ENCODE measurements at regions not wholly inside any gene's neighbourhood (a gene's known extent, or its start where the extent isn't known, plus 50 kb on each side); places are given as distances from the start of the nearest gene placed in this dataset.

- TF ChIP-seq CTCF (IDR thresholded peaks at IDR 0.05; ENCODE audit: low read depth, low read length, missing control alignments): no peak
- DNase-seq (ENCODE audit: low read depth): no peak
- no peak overlapping the region for H3K4me3 ChIP-seq (ENCODE audit: low read depth, low read length)
Measured at GRCh38 chr9:118577121-118577520, 792.1 kb downstream of the BRINP1 start.

- TF ChIP-seq CTCF (IDR thresholded peaks at IDR 0.05; ENCODE audit: low read depth, low read length, missing control alignments): no peak
- DNase-seq (ENCODE audit: low read depth): no peak
- no peak overlapping the region for H3K4me3 ChIP-seq (ENCODE audit: low read depth, low read length)
Measured at GRCh38 chr9:118578467-118578866, 790.8 kb downstream of the BRINP1 start.

GRCh38 chr9:118583414-118583813 lies 785.8 kb downstream of the BRINP1 start:
- H3K4me3 ChIP-seq (ENCODE audit: low read depth, low read length): no peak overlapping the region
- no peak for DNase-seq (ENCODE audit: low read depth)
- no peak for TF ChIP-seq CTCF (IDR thresholded peaks at IDR 0.05; ENCODE audit: low read depth, low read length, missing control alignments)

- no peak for DNase-seq (ENCODE audit: low read depth)
- no peak overlapping the region for H3K4me3 ChIP-seq (ENCODE audit: low read depth, low read length)
- no peak for TF ChIP-seq CTCF (IDR thresholded peaks at IDR 0.05; ENCODE audit: low read depth, low read length, missing control alignments)
Measured at GRCh38 chr9:118586978-118587377, 782.3 kb downstream of the BRINP1 start.

- no peak for TF ChIP-seq CTCF (IDR thresholded peaks at IDR 0.05; ENCODE audit: low read depth, low read length, missing control alignments)
- H3K4me3 ChIP-seq (ENCODE audit: low read depth, low read length): no peak overlapping the region
- DNase-seq (ENCODE audit: low read depth): no peak
Measured at GRCh38 chr9:118594428-118594827, 774.8 kb downstream of the BRINP1 start.

- peak; percentile 14 for TF ChIP-seq CTCF (IDR thresholded peaks at IDR 0.05; ENCODE audit: low read depth, low read length, missing control alignments)
- no peak for DNase-seq (ENCODE audit: low read depth)
- H3K4me3 ChIP-seq (ENCODE audit: low read depth, low read length): no peak overlapping the region
Measured at GRCh38 chr9:118595719-118596305, 773.4 kb downstream of the BRINP1 start.

GRCh38 chr9:118596374-118597015 lies 772.7 kb downstream of the BRINP1 start:
- TF ChIP-seq CTCF (IDR thresholded peaks at IDR 0.05; ENCODE audit: low read depth, low read length, missing control alignments): no peak
- no peak for DNase-seq (ENCODE audit: low read depth)
- no peak overlapping the region for H3K4me3 ChIP-seq (ENCODE audit: low read depth, low read length)
